Gastrocnemius medialis (tissue), 4 donors: ENCODE measurements at regions not wholly inside any gene's neighbourhood (a gene's known extent, or its start where the extent isn't known, plus 50 kb on each side); places are given as distances from the start of the nearest gene placed in this dataset.

Experiments
- CTCF ChIP-seq, 5 experiments: fragments of 450-650 bp in 3 of 5; fragments of 200-600 bp in 2 of 5; sonication (generic) in 2 of 5; IDR thresholded peaks in 4 of 5; conservative IDR thresholded peaks in 1 of 5; 1 replicate in 4 of 5; 2 replicates in 1 of 5; pipeline ENCODE4 v1.5.1; 2016 to 2019; ENCODE audit warnings: antibody characterized with exemption in 5 of 5, mild to moderate bottlenecking in 3 of 5, moderate library complexity in 3 of 5
- POLR2A ChIP-seq, 2 donors: fragments of 450-650 bp; IDR thresholded peaks; one replicate each; pipeline ENCODE4 v1.6.1; 2017; ENCODE audit warnings: antibody characterized with exemption in 2 of 2, mild to moderate bottlenecking in 2 of 2, moderate library complexity in 2 of 2

GRCh38 chr20:22282696-22283095 is 301.7 kb downstream of the FOXA2 start:
- TF ChIP-seq CTCF (IDR thresholded peaks at IDR 0.05 in 4 of 5, conservative IDR thresholded peaks at IDR 0.05 in 1 of 5) (no peak), POLR2A (IDR thresholded peaks at IDR 0.05) (no peak)
